Endothelial cell of umbilical vein (primary cell): ENCODE measurements at regions not wholly inside any gene's neighbourhood (a gene's known extent, or its start where the extent isn't known, plus 50 kb on each side); places are given as distances from the start of the nearest gene placed in this dataset.

Experiments used
- BruUV-seq: library from RNA; stranded (reverse); fragments of 400-500 nt; replicated peaks from 2 replicates; lab custom pipeline; 2021; lab: Mats Ljungman, UMichigan
- CTCF ChIA-PET: fragments of 300-600, 350-600 bp; sonication (Branson Sonifier 250); formaldehyde crosslinking; loops from one replicate; lab custom pipeline; 2021; ENCODE audit warnings: antibody characterized with exemption, inconsistent platforms; lab: Charles Lee
- POLR2A ChIA-PET: fragments of 300-600, 350-600 bp; sonication (Branson Sonifier 250); formaldehyde crosslinking; loops from one replicate; lab custom pipeline; 2021; ENCODE audit warnings: antibody characterized with exemption, inconsistent platforms; lab: Charles Lee
- DNase-seq: peaks from one replicate; pipeline ENCODE4 v3.0.0-alpha.2; 2011; ENCODE audit warnings: low read depth, low spot score
- FAIRE-seq: peaks from 2 replicates; lab custom pipeline; 2011; peaks lifted over from hg19 to GRCh38; lab: Jason Lieb, UNC
- H2AFZ ChIP-seq: 2 replicates; pipeline ENCODE4 v1.6.0; 2012; ENCODE audit warnings: low read depth, low read length, control low read depth, inconsistent platforms
- H3K27ac ChIP-seq: 2 replicates; pipeline ENCODE4 v1.5.1; 2011; ENCODE audit warnings: low read depth, mild to moderate bottlenecking, control low read depth, low read length, moderate library complexity; ENCODE audit not compliant: insufficient read depth
- H3K27me3 ChIP-seq, 2 experiments: 2 replicates each; pipeline versions ENCODE4 v1.6.0 to v1.6.1; 2011; ENCODE audit warnings: low read length in 2 of 2, mixed read lengths in 1 of 2; ENCODE audit not compliant: control insufficient read depth in 2 of 2, insufficient read depth in 2 of 2
- H3K36me3 ChIP-seq, 2 experiments: 2 replicates in 1 of 2; 3 replicates in 1 of 2; pipeline ENCODE4 v1.5.1; 2011; ENCODE audit warnings: low read length in 2 of 2, mild to moderate bottlenecking in 1 of 2, moderate library complexity in 1 of 2; ENCODE audit not compliant: control insufficient read depth in 2 of 2, insufficient read depth in 2 of 2; ENCODE audit errors: extremely low read depth in 1 of 2
- H3K4me1 ChIP-seq: 3 replicates; pipeline ENCODE4 v1.5.1; 2011; ENCODE audit warnings: mild to moderate bottlenecking, low read length; ENCODE audit not compliant: control insufficient read depth, insufficient read depth; ENCODE audit errors: extremely low read depth
- H3K4me2 ChIP-seq: 2 replicates; pipeline ENCODE4 v1.6.1; 2011; ENCODE audit warnings: low read length, control low read depth, mixed read lengths; ENCODE audit not compliant: insufficient read depth
- H3K4me3 ChIP-seq, 3 experiments: fragments of 200-600 bp in 1 of 3; sonication (generic), shearing (Covaris generic) in 1 of 3; replicated peaks in 1 of 3; 2 replicates each; pipeline ENCODE4 v1.5.1; 2011 to 2016; ENCODE audit warnings: control low read depth in 3 of 3, low read length in 3 of 3, mild to moderate bottlenecking in 2 of 3, inconsistent platforms in 1 of 3, low read depth in 1 of 3, moderate library complexity in 1 of 3; ENCODE audit not compliant: insufficient read depth in 1 of 3
- H3K79me2 ChIP-seq: 2 replicates; pipeline ENCODE4 v1.6.0; 2012; ENCODE audit warnings: low read length, inconsistent platforms; ENCODE audit not compliant: control insufficient read depth, insufficient read depth
- H3K9ac ChIP-seq: replicated peaks from 2 replicates; pipeline ENCODE3; 2011; ENCODE audit warnings: low read length, control low read depth; ENCODE audit not compliant: insufficient read depth; ENCODE audit errors: extremely low read depth
- H3K9me1 ChIP-seq: replicated peaks from 3 replicates; pipeline ENCODE4 v1.6.0; 2011; ENCODE audit warnings: mild to moderate bottlenecking, low read length; ENCODE audit not compliant: control insufficient read depth, insufficient read depth; ENCODE audit errors: extremely low read depth
- H3K9me3 ChIP-seq: replicated peaks from 2 replicates; pipeline ENCODE4 v1.5.1; 2012; ENCODE audit warnings: low read length, inconsistent platforms; ENCODE audit not compliant: control insufficient read depth, insufficient read depth
- H4K20me1 ChIP-seq: replicated peaks from 2 replicates; pipeline ENCODE3; 2011; ENCODE audit warnings: mild to moderate bottlenecking, low read length; ENCODE audit not compliant: control insufficient read depth, insufficient read depth; ENCODE audit errors: extremely low read depth
- EZH2 ChIP-seq: IDR thresholded peaks from 2 replicates; pipeline ENCODE4 v1.6.1; 2012; ENCODE audit warnings: borderline replicate concordance, low read depth, mild to moderate bottlenecking, moderate library complexity, low read length, inconsistent platforms; ENCODE audit not compliant: severe bottlenecking
- FOS ChIP-seq: IDR thresholded peaks from 2 replicates; pipeline ENCODE4 v1.6.1; 2011; ENCODE audit warnings: mild to moderate bottlenecking, low read length, moderate library complexity, borderline replicate concordance; ENCODE audit not compliant: insufficient read depth
- GATA2 ChIP-seq: IDR thresholded peaks from 2 replicates; pipeline ENCODE4 v1.7.0; 2011; ENCODE audit warnings: low read depth, mild to moderate bottlenecking, moderate library complexity, mixed read lengths, low read length; ENCODE audit not compliant: insufficient read length, insufficient read depth
- JUN ChIP-seq: IDR thresholded peaks from 2 replicates; pipeline ENCODE4 v1.6.1; 2011; ENCODE audit warnings: borderline replicate concordance, low read depth; ENCODE audit not compliant: insufficient read length, insufficient read depth
- MYC ChIP-seq: IDR thresholded peaks from one replicate; pipeline ENCODE4 v1.6.1; 2011; ENCODE audit warnings: mild to moderate bottlenecking, low read depth, low read length
- POLR2A ChIP-seq: IDR thresholded peaks from 2 replicates; pipeline ENCODE4 v1.6.1; 2012; ENCODE audit warnings: low read depth, mild to moderate bottlenecking, control low read depth, low read length
- POLR2AphosphoS5 ChIP-seq: IDR thresholded peaks from 2 replicates; pipeline ENCODE4 v1.6.1; 2012; ENCODE audit warnings: low read depth, mild to moderate bottlenecking, control low read depth, low read length, moderate library complexity; ENCODE audit not compliant: insufficient read depth
- dilution Hi-C: fragments of 300-500 bp; cut with MboI; formaldehyde crosslinking; loops from one replicate; pipeline ENCODE4 v1.15.0; 2019; ENCODE audit warnings: low sequenced_read_pairs; ENCODE audit not compliant: extremely low pct_ligation_motif_present
- intact Hi-C: fragments of 100-400 bp; cut with micrococcal nuclease; formaldehyde crosslinking; loops from one replicate; pipeline ENCODE4 v1.10.0; 2022
- TF ChIP-seq, protein P1 (sequence below), 2 donors: IDR thresholded peaks; 1 replicate in 1 of 2; 2 replicates in 1 of 2; pipeline ENCODE4 v1.5.1; 2011; ENCODE audit warnings: low read length in 2 of 2, mild to moderate bottlenecking in 2 of 2, moderate library complexity in 2 of 2, control low read depth in 1 of 2, inconsistent platforms in 1 of 2, low read depth in 1 of 2; ENCODE audit not compliant: insufficient read depth in 1 of 2; ENCODE audit errors: extremely low read depth in 1 of 2
- TF ChIP-seq, protein P2 (sequence below): IDR thresholded peaks from 2 replicates; pipeline ENCODE4 v1.6.1; 2011; ENCODE audit not compliant: insufficient read depth, insufficient read length

DNA sequence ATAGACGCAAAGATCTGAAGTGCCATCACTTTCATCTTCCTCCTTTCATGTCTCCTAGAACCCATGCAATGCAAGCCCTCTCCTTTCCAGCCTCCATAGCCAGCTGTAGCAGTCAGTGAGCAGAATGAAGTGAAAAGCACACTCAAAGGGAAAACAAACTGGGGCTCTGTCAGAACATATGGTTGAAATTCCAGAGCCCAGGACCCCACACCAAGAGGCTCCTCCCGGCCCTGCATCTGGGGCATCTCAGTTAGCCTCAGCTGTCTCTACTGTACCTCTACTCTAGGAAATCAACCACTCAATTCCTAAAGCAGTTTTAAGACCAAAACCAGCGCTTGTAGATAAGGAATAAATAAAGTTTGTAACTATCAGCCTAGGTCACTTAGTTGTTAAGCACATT lies 73.8 kb upstream of the P3H2 start:
- BruUV-seq: no TSS peak
- dilution Hi-C loops (no loop called here), intact Hi-C loops (no loop called here)
- H3K79me2 ChIP-seq: no peaks in the 10 kb centered on the region
- no peaks in the 10 kb centered on the region for H3K9me3 ChIP-seq
- H3K4me2 ChIP-seq: no peak overlapping the region
- no peak for TF ChIP-seq JUN
- TF ChIP-seq, protein P1, sequence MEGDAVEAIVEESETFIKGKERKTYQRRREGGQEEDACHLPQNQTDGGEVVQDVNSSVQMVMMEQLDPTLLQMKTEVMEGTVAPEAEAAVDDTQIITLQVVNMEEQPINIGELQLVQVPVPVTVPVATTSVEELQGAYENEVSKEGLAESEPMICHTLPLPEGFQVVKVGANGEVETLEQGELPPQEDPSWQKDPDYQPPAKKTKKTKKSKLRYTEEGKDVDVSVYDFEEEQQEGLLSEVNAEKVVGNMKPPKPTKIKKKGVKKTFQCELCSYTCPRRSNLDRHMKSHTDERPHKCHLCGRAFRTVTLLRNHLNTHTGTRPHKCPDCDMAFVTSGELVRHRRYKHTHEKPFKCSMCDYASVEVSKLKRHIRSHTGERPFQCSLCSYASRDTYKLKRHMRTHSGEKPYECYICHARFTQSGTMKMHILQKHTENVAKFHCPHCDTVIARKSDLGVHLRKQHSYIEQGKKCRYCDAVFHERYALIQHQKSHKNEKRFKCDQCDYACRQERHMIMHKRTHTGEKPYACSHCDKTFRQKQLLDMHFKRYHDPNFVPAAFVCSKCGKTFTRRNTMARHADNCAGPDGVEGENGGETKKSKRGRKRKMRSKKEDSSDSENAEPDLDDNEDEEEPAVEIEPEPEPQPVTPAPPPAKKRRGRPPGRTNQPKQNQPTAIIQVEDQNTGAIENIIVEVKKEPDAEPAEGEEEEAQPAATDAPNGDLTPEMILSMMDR (IDR thresholded peaks at IDR 0.05; ENCODE audit: extremely low read depth in 1 of 2, insufficient read depth in 1 of 2, low read depth in 1 of 2, low read length in 2 of 2): no peak
- TF ChIP-seq POLR2AphosphoS5: no peak
- no peaks in the 10 kb centered on the region for H3K27me3 ChIP-seq
- POLR2A ChIA-PET: no interaction called here
- no peak overlapping the region for H3K4me3 ChIP-seq
- H4K20me1 ChIP-seq: no peaks in the 10 kb centered on the region
- no peak overlapping the region for H3K9ac ChIP-seq
- FAIRE-seq: no peak
- CTCF ChIA-PET: interaction anchor here (0.7 to 1.8 kb wide), 4 partner anchors 74 to 233 kb away, joined by 3 to 8 read pairs (median 5); partner anchors contain the start of gene P3H2
- H3K36me3 ChIP-seq: no peaks in the 10 kb centered on the region
- no peak for DNase-seq
- H3K4me1 ChIP-seq: no peaks in the 10 kb centered on the region
- H3K9me1 ChIP-seq: no peaks in the 10 kb centered on the region
- H3K27ac ChIP-seq: no peak overlapping the region
- H2AFZ ChIP-seq: no peak overlapping the region

DNA sequence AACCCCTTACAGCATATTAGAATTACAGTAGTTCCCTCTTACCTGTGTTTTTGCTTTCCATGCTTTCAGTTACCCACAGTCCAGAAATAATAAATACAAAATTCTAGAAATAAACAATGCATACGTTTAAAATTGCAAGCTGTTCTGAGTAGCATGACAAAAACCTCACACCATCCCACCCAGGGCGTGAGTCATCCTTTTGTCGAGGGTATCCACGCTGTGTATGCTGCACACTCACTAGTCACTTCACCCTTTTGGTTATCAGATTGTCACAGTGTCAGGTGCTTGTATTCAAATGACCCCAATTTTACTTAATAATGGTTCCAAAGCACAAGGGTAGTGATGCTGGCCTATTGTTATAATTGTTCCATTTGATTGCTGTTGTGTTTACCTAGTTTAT lies 72.5 kb upstream of the P3H2 start:
- Histone ChIP-seq H3K27me3 (no peaks in the 10 kb centered on the region), H3K4me1 (no peaks in the 10 kb centered on the region), H3K36me3 (no peaks in the 10 kb centered on the region), H4K20me1 (no peaks in the 10 kb centered on the region), H3K4me2 (no peak overlapping the region), H3K9me1 (no peaks in the 10 kb centered on the region), H3K4me3 (no peak overlapping the region), H2AFZ (no peak overlapping the region), H3K27ac (no peak overlapping the region), H3K79me2 (no peaks in the 10 kb centered on the region), H3K9me3 (no peaks in the 10 kb centered on the region), H3K9ac (no peak overlapping the region)
- POLR2A ChIA-PET: no interaction called here
- dilution Hi-C loops (no loop called here), intact Hi-C loops (no loop called here)
- TF ChIP-seq POLR2A (no peak), EZH2 (no peak), MYC (no peak), JUN (no peak), POLR2AphosphoS5 (no peak), FOS (no peak), GATA2 (no peak)
- TF ChIP-seq, protein P1 (IDR thresholded peaks at IDR 0.05; ENCODE audit: extremely low read depth in 1 of 2, insufficient read depth in 1 of 2, low read depth in 1 of 2, low read length in 2 of 2): no peak
- TF ChIP-seq, protein P2, sequence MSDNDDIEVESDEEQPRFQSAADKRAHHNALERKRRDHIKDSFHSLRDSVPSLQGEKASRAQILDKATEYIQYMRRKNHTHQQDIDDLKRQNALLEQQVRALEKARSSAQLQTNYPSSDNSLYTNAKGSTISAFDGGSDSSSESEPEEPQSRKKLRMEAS: no peak
- DNase-seq (no peak), FAIRE-seq (no peak)
- BruUV-seq: no TSS peak
- CTCF ChIA-PET: interaction anchor here (1.4 to 1.8 kb wide), 3 partner anchors 72 to 232 kb away, joined by 4 to 8 read pairs (median 6); partner anchors contain the start of gene P3H2
